PC-9 (cell line): ENCODE measurements at regions not wholly inside any gene's neighbourhood (a gene's known extent, or its start where the extent isn't known, plus 50 kb on each side); places are given as distances from the start of the nearest gene placed in this dataset.

Source experiments
- BruUV-seq: library from RNA; stranded (reverse); fragments of 400-500 nt; replicated peaks from 2 replicates; lab custom pipeline; 2021; lab: Mats Ljungman, UMichigan
- CTCF ChIA-PET: fragments of 300-600 bp; sonication (Branson Sonifier 250); formaldehyde crosslinking; loops from one replicate; lab custom pipeline; 2022; ENCODE audit warnings: antibody characterized with exemption; lab: Charles Lee
- POLR2A ChIA-PET: fragments of 300-600 bp; sonication (Branson Sonifier 250); formaldehyde crosslinking; loops from one replicate; lab custom pipeline; 2022; ENCODE audit warnings: antibody characterized with exemption; ENCODE audit not compliant: unreplicated experiment; lab: Charles Lee
- DNase-seq, 2 experiments: peaks; one replicate each; pipeline versions ENCODE4 v3.0.0 to v3.0.0-alpha.2; 2015 to 2022; ENCODE audit warnings: mixed read lengths in 1 of 2
- H2AFZ ChIP-seq: fragments of 200-600 bp; sonication (generic); 2 replicates; pipeline ENCODE4 v1.8.1; 2017; ENCODE audit warnings: antibody characterized with exemption
- H3F3A ChIP-seq: fragments of 200-600 bp; sonication (generic); 2 replicates; pipeline ENCODE4 v1.8.1; 2017; ENCODE audit warnings: antibody characterized with exemption, mild to moderate bottlenecking, low read depth; ENCODE audit not compliant: insufficient read depth
- H3K27ac ChIP-seq: fragments of 200-600 bp; sonication (generic); 2 replicates; pipeline ENCODE4 v1.6.1; 2016; ENCODE audit warnings: mixed run types
- H3K27me3 ChIP-seq: fragments of 200-600 bp; sonication (generic); 2 replicates; pipeline ENCODE4 v1.6.1; 2016; ENCODE audit warnings: low read depth, mixed run types; ENCODE audit not compliant: insufficient read depth
- H3K36me3 ChIP-seq: fragments of 200-600 bp; sonication (generic); 2 replicates; pipeline ENCODE4 v1.6.1; 2016; ENCODE audit warnings: low read depth, mixed run types
- H3K4me1 ChIP-seq: fragments of 200-600 bp; sonication (generic); replicated peaks from 2 replicates; pipeline ENCODE4 v1.6.1; 2016; ENCODE audit warnings: mixed run types; ENCODE audit not compliant: insufficient read depth
- H3K4me2 ChIP-seq: fragments of 200-600 bp; sonication (generic); 2 replicates; pipeline ENCODE4 v1.6.1; 2017; ENCODE audit warnings: mixed run types
- H3K4me3 ChIP-seq: fragments of 200-600 bp; sonication (generic); 2 replicates; pipeline ENCODE4 v1.6.1; 2016; ENCODE audit warnings: mixed run types
- H3K79me2 ChIP-seq: fragments of 200-600 bp; sonication (generic); 2 replicates; pipeline ENCODE4 v1.6.1; 2017; ENCODE audit warnings: low read depth, mixed run types
- H3K9me2 ChIP-seq: fragments of 200-600 bp; sonication (generic); 2 replicates; pipeline ENCODE4 v1.8.1; 2017; ENCODE audit warnings: mild to moderate bottlenecking; ENCODE audit not compliant: insufficient read depth
- H3K9me3 ChIP-seq: fragments of 200-600 bp; sonication (generic); 2 replicates; pipeline ENCODE4 v1.8.1; 2016; ENCODE audit warnings: low read depth; ENCODE audit not compliant: insufficient read depth
- H4K20me1 ChIP-seq: fragments of 200-600 bp; sonication (generic); 2 replicates; pipeline ENCODE4 v1.8.1; 2017; ENCODE audit not compliant: insufficient read depth
- CTCF ChIP-seq: fragments of 200-600 bp; sonication (generic); conservative IDR thresholded peaks from 2 replicates; pipeline ENCODE4 v1.6.1; 2017; ENCODE audit warnings: mixed run types, antibody characterized with exemption, mild to moderate bottlenecking, moderate library complexity
- EZH2 ChIP-seq: fragments of 200-600 bp; sonication (generic); IDR thresholded peaks from 2 replicates; pipeline ENCODE4 v1.8.0; 2017; ENCODE audit warnings: antibody characterized with exemption, low read depth
- intact Hi-C: fragments of 100-400 bp; cut with micrococcal nuclease; formaldehyde crosslinking; loops from one replicate; pipeline ENCODE4 v1.10.0; 2022; ENCODE audit not compliant: unreplicated experiment

- intact Hi-C loops, result no loop called here
- ChIA-PET CTCF (no interaction called here), POLR2A (no interaction called here)
- Histone ChIP-seq H3K27me3 (no peaks in the 10 kb centered on the region), H2AFZ (no peak overlapping the region), H3K4me1 (no peaks in the 10 kb centered on the region), H3K4me3 (no peak overlapping the region), H3F3A (no peaks in the 10 kb centered on the region), H3K9me2 (no peaks in the 10 kb centered on the region), H4K20me1 (no peaks in the 10 kb centered on the region), H3K27ac (no peak overlapping the region), H3K9me3 (no peaks in the 10 kb centered on the region), H3K4me2 (no peak overlapping the region), H3K36me3 (no peaks in the 10 kb centered on the region), H3K79me2 (no peaks in the 10 kb centered on the region)
- TF ChIP-seq EZH2, result no peak
- no peak for TF ChIP-seq CTCF
- BruUV-seq, result no TSS peak
- no peak for DNase-seq
These were observed 334.1 kb downstream of the GLRX3 start for GRCh38 chr10:130470286-130470685.

- Histone ChIP-seq H4K20me1 (no peaks in the 10 kb centered on the region), H3F3A (no peaks in the 10 kb centered on the region), H3K27ac (no peak overlapping the region), H3K9me2 (no peaks in the 10 kb centered on the region), H3K4me1 (no peaks in the 10 kb centered on the region), H3K79me2 (no peaks in the 10 kb centered on the region), H3K36me3 (no peaks in the 10 kb centered on the region), H3K27me3 (no peaks in the 10 kb centered on the region), H3K4me2 (no peak overlapping the region), H3K9me3 (no peaks in the 10 kb centered on the region), H2AFZ (no peak overlapping the region), H3K4me3 (no peak overlapping the region)
- intact Hi-C loops, result no loop called here
- DNase-seq, result no peak
- no TSS peak for BruUV-seq
- ChIA-PET CTCF (no interaction called here), POLR2A (no interaction called here)
- TF ChIP-seq CTCF (no peak), EZH2 (no peak)
These were observed 334.8 kb downstream of the GLRX3 start for GRCh38 chr10:130470973-130471372.

GRCh38 chr10:130471486-130471885 lies 335.3 kb downstream of the GLRX3 start:
- no peaks in the 10 kb centered on the region for H3K4me1 ChIP-seq
- no peak for DNase-seq
- no peaks in the 10 kb centered on the region for H4K20me1 ChIP-seq
- TF ChIP-seq EZH2 (no peak), CTCF (no peak)
- H3K4me2 ChIP-seq, result no peak overlapping the region
- no peaks in the 10 kb centered on the region for H3K36me3 ChIP-seq
- ChIA-PET POLR2A (no interaction called here), CTCF (no interaction called here)
- H3F3A ChIP-seq, result no peaks in the 10 kb centered on the region
- BruUV-seq, result no TSS peak
- no peaks in the 10 kb centered on the region for H3K9me2 ChIP-seq
- H3K79me2 ChIP-seq, result no peaks in the 10 kb centered on the region
- no peak overlapping the region for H3K27ac ChIP-seq
- no peak overlapping the region for H3K4me3 ChIP-seq
- no peaks in the 10 kb centered on the region for H3K9me3 ChIP-seq
- intact Hi-C loops, result no loop called here
- H3K27me3 ChIP-seq, result no peaks in the 10 kb centered on the region
- no peak overlapping the region for H2AFZ ChIP-seq
